Ecto neural progenitor cell (in vitro differentiated cells): ENCODE measurements at regions not wholly inside any gene's neighbourhood (a gene's known extent, or its start where the extent isn't known, plus 50 kb on each side); places are given as distances from the start of the nearest gene placed in this dataset.
A peak's percentile ranks its signal among the peaks of the same experiment; 100 is the strongest.
"Not testable (repeated sequence)": the region's sequence is repeated elsewhere in the genome, so short reads cannot be mapped to it uniquely, and the experiment has no call there.

Experiments used
- DNase-seq: peaks from one replicate; pipeline ENCODE4 v3.0.0-alpha.2; 2018; ENCODE audit warnings: low spot score

- no peak for DNase-seq
These were observed 109.2 kb downstream of the OSTF1 start for GRCh38 chr9:75197561-75197960.

- no peak for DNase-seq
These were observed 110.1 kb downstream of the OSTF1 start for GRCh38 chr9:75198436-75198835.

- DNase-seq: no peak
These were observed 112.7 kb downstream of the OSTF1 start for GRCh38 chr9:75200892-75201470.

GRCh38 chr9:75201480-75202209 is 113.3 kb downstream of the OSTF1 start:
- DNase-seq: no peak

- not testable (repeated sequence) for DNase-seq
These were observed 119.7 kb downstream of the OSTF1 start for GRCh38 chr9:75207997-75208396.

- no peak for DNase-seq
These were observed 121.9 kb downstream of the OSTF1 start for GRCh38 chr9:75210215-75210614.

GRCh38 chr9:75213765-75214164 is 125.5 kb downstream of the OSTF1 start:
- no peak for DNase-seq

GRCh38 chr9:75226403-75227139 is 138.3 kb downstream of the OSTF1 start:
- no peak for DNase-seq

DNA sequence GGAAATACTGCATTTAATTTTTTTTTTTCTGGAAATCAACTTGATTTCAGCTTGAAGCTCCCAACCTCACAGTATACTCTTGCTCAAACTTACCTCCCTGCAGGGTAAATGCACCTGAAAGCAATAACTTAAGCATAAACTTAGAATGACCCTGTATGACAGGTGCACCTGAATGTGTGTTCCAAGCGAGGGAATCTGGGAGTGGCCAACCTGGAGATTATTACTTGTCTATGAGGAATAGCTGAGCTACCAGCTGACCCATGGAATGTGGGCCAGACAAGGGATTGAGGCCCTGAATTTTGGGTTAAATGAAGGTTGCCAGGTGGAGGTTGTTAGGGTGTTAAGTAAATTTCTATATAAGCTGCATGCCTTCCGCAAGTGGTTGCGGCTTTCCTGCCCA is 140.6 kb downstream of the OSTF1 start:
- no peak for DNase-seq

GRCh38 chr9:75229605-75230332 is 141.5 kb downstream of the OSTF1 start:
- no peak for DNase-seq

GRCh38 chr9:75230469-75230868 is 142.2 kb downstream of the OSTF1 start:
- no peak for DNase-seq

DNA sequence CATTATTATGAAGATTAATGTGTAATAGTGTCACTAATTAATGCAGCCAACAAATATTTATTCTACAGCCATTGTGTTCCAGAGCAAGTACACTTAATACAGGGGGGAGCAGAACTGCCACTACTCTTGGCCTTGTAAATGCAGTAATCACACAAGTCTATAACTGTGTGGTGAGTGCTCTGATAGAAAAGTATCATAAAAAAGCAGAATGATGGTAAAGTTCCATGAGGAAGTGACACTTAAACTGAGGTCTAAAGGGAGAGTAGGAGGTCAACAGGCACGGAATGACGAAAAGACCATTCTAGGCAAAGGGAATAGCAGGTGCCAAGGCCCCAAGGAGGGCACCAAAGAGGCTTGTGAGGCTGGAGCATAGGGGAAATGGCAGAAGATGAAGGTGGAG is 142.9 kb downstream of the OSTF1 start:
- no peak for DNase-seq

DNA sequence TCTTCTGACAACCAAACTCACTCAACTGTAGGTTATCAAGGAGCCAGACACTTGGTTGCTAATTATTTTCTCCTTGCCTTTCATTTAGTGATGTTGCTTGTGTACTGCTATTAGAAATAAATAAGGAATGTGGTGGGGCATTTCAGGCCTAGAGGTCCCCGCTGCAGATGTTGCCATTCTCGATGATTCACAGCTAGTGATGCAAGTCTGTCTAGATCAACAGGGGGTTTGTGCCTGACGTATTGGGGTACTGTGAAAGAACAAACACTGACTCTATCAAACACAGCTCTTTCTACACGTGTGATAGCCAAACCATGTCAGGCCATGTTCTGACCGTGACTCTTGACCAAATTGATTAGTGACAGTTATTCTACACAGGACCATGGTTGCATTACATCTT is 144.7 kb downstream of the OSTF1 start:
- no peak for DNase-seq

DNA sequence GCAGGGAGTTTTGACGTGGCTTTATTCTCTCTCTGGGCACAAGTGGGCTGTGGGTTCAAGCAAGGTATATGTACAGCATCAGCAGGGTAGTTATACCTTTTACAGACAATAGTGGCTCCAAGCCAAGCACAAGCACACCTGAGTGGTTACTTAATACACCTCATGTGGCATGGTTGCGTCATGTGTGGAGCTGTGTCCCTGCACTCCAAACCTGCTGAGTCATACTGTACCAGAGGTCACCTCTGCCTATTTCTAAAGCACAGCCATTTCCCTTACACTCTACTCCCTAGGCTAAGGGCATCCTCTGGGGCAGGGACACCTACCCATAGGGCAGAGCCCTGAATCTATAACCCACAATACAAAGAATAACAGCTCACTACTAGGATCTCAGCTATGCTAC is 147.3 kb downstream of the OSTF1 start:
- no peak for DNase-seq

- DNase-seq: peak; percentile 62
These were observed 150.1 kb downstream of the OSTF1 start for GRCh38 chr9:75238311-75238976.

DNA sequence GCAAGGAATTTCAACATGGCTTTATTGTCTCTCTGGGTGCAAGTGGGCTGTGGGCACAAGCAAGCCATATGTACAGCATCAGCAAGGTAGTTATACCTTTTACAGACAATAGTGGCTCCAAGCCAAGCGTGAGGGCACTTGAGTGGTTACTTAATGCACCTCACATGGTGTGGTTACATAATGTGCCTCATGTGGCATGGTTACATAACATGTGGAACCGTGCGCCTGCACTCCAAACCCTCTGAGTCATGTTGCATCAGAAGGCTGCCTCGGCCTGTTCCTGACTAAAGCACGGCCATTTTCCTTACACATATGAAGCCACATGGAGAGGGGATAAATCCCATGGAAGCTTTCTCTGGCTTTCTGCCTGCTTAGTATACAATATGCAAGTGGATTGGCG is 150.9 kb downstream of the OSTF1 start:
- no peak for DNase-seq

- no peak for DNase-seq
These were observed 154.1 kb downstream of the OSTF1 start for GRCh38 chr9:75242426-75242825.

DNA sequence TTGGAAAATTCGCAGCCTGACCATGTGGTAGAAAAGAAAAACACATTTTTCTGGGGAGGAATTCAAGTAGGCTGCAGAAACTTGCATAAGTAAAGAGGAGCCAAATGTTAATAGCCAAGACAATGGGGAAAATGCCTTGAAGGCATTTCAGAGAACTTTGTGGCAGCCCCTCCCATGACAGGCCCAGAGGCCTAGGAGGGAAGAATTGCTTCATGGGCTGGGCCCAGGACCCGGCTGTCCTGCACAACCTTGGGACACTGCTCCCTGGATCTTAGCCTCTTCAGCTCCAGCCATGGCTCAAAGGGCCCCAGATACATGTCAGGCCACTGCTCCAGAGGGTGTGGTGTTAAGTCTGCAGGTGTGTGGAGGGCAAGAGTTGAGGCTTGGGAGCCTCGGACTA is 158.6 kb downstream of the OSTF1 start:
- DNase-seq: no peak

DNA sequence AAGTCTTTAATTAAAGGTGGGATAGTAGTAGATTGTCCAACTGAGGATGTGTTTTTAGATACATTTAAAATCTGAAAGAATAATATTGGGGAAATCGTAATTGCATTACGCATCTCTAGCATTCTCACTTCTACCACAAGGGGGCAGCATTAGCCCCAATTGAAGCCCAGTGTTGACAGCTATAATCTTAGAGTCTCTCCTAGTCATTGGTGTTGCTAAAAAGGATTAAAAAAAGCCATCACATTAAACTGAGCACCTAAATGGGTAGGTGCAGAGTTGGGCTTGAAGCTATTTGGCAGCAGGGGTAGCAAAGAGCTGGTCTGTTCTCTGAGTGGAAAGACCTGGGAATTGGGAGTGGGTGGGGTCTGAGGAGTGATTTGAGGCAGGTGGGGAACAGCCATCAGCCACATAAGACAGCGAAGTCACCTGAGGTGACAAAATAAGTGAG is 177.2 kb downstream of the OSTF1 start:
- DNase-seq: peak; percentile 56

DNA sequence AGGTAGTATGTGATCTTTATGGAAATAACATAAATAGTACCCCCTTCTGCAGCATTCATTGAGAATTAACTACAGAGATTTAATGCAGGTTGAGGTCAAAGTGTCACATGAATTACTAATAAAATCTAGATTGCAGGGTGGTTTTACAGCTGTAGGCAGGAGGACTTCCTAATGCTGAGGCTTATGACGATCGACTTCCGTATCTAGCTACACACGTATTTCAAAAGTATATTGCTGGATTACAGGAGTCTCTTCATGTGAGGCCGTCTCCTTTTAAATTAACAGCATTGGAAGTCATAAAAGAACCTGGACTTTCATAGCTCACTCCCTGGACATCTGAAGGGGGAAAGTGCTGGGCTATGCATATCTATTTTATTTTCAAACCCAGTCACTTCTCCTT is 180.9 kb downstream of the OSTF1 start:
- DNase-seq: no peak

DNA sequence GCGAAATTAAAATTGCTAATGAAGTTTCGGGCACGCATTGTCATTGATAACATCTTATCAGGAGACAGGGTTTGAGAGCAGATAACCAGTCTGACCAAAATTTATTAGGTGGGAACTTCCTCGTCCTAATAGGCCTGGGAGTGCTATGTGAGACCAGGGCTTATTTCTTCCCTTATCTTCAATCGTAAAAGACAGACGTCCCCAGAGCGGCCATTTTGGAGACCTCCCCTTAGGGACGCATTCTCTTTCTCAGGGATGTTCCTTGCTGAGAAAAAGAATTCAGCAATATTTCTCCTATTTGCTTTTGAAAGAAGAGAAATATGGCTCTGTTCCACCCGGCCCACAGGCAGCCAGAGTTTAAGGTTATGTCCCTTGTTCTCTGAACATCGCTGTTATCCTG is 184.7 kb downstream of the OSTF1 start:
- DNase-seq: not testable (repeated sequence)

GRCh38 chr9:75274781-75275180 is 186.5 kb downstream of the OSTF1 start:
- DNase-seq: no peak
